ENCODE measurements at regions not wholly inside any gene's neighbourhood (a gene's known extent, or its start where the extent isn't known, plus 50 kb on each side); places are given as distances from the start of the nearest gene placed in this dataset.

DNA sequence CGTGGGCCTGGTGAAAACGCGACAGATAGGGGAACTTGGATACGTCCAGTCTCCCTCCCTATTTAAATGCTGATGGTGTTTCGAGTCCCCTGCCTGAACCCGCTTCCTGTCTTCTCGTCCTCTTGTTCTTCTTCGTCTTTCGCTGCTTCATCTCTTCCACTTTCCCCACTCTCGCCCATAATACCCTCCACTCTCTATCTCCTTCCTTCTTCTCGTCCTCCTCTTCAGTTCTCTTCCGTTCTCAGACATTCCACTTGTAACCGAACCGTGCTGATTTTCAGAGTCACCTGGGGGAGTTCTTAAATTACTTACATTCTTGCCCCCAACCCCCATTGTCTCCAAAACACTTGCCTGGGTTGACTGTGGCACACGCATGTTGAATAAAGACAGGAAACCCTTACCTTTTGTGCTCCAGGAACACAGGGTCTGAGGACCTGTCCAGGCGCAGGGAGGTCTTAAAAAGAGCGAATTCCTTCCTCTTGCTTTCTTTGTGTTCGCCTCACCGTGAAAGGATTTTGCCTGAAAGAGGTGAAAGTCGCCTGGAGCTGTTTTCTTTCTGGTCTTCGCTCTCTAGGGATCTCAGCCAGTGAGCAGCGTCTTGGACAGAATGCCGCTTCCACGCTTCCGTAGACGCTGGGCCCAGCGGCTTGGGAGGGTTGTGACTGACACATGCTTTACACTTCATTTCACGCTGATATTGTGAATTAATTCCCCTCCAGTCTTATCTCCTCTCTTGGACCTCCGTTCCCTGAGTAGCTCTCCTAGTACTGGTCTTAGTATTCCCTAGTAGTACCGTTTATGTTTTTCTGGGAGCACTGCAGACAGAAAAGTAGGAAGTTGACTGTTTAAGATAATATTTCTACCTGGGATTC, 184.0 kb downstream of the GPX5 start:
- Histone ChIP-seq H3K27me3 (ENCODE audit: control insufficient read depth in 3 of 3, insufficient read depth in 3 of 3, low read depth in 1 of 3, low read length in 3 of 3) (peaks cover 0 to 18% (median 0%) of the 10 kb centered on the region in 3 experiments), H3K79me1 (ENCODE audit: low read depth, low read length) (no peaks in the 10 kb centered on the region), H3K4me2 (ENCODE audit: insufficient read depth, low read length, poor library complexity, severe bottlenecking) (peak overlapping the region; percentile 47), H3K9me3 (replicated peaks in 1 of 2; ENCODE audit: control insufficient read depth in 2 of 2, insufficient read depth in 1 of 2, low read depth in 1 of 2, low read length in 2 of 2) (peaks cover 0 to 12% of the 10 kb centered on the region in 2 donors), H2BK120ac (ENCODE audit: low read depth, low read length) (no peak overlapping the region), H3K27ac (replicated peaks; ENCODE audit: low read length) (peak overlapping the region; percentile 76), H3K4ac (ENCODE audit: low read length) (no peak overlapping the region), H4K91ac (ENCODE audit: low read depth, low read length, poor library complexity) (no peak overlapping the region), H3K18ac (ENCODE audit: low read length) (peak overlapping the region; percentile 38), H4K8ac (ENCODE audit: low read depth, low read length) (no peak overlapping the region), H3K36me3 (replicated peaks in 1 of 2; ENCODE audit: control insufficient read depth in 2 of 2, insufficient read depth in 2 of 2, low read length in 2 of 2) (no peaks in the 10 kb centered on the region), H2AFZ (ENCODE audit: low read length) (peak overlapping the region; percentile 81), H2BK12ac (ENCODE audit: low read length) (no peak overlapping the region), H3K4me3 (ENCODE audit: low read length in 2 of 2) (peak overlapping the region; percentile 52 to 73), H2BK5ac (ENCODE audit: low read length) (no peak overlapping the region), H3K23ac (ENCODE audit: low read depth, low read length, poor library complexity) (no peak overlapping the region), H2BK15ac (ENCODE audit: low read length) (no peak overlapping the region), H2AK5ac (ENCODE audit: low read depth, low read length) (no peak overlapping the region), H3K14ac (ENCODE audit: low read length) (no peak overlapping the region), H3K4me1 (ENCODE audit: control insufficient read depth in 2 of 2, insufficient read depth in 1 of 2, low read depth in 1 of 2, low read length in 2 of 2) (no peaks in the 10 kb centered on the region), H3K9ac (ENCODE audit: low read depth, low read length, poor library complexity) (no peak overlapping the region)
- DNase-seq (ENCODE audit: low spot score): peak; percentile 60
- no CpG with 5 or more reads among the region's 30 CpGs for WGBS, 2 donors (ENCODE audit: extremely low coverage in 2 of 2, insufficient read length in 2 of 2, insufficient replicate concordance in 1 of 2)

DNA sequence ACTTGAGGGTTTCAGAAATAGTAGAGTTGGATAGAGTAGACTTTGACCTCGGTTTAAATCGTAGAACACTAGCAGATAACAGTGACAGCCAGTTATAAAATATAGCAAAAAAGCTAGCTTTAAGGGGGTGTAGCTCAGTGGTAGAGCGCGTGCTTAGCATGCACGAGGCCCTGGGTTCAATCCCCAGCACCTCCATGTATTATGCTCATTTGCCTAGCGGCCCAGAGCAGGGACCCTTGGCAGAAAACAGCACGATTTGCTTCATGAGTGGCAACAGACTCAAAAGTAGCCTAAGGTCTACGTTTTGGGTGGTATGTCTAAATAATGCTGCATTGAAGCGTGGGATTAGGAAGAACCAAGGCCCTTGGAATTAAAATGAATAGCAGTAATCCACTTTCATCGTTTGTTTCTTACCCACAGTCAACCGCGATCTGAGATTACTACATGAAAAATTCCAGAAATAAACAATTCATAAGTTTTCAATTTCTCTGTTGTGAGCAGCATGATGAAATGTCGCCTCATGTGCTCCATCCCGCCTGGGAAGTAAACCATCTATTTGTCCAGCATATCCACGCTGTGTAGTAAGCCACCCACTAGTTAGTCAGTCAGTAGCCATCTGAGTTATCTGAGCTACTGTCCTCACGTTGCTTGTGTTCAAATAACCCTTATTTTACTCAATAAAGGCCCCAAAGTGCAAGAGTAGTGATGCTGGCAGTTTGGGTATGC, 184.9 kb downstream of the GPX5 start:
- Histone ChIP-seq H3K14ac (ENCODE audit: low read length) (no peak overlapping the region), H3K18ac (ENCODE audit: low read length) (no peak overlapping the region), H3K36me3 (replicated peaks in 1 of 2; ENCODE audit: control insufficient read depth in 2 of 2, insufficient read depth in 2 of 2, low read length in 2 of 2) (no peaks in the 10 kb centered on the region), H4K8ac (ENCODE audit: low read depth, low read length) (no peak overlapping the region), H2BK12ac (ENCODE audit: low read length) (no peak overlapping the region), H3K27me3 (ENCODE audit: control insufficient read depth in 3 of 3, insufficient read depth in 3 of 3, low read depth in 1 of 3, low read length in 3 of 3) (peaks cover 0 to 18% (median 0%) of the 10 kb centered on the region in 3 experiments), H3K4me3 (ENCODE audit: low read length in 2 of 2) (peak overlapping the region; percentile 52 to 73), H3K9ac (ENCODE audit: low read depth, low read length, poor library complexity) (no peak overlapping the region), H3K4me2 (ENCODE audit: insufficient read depth, low read length, poor library complexity, severe bottlenecking) (peak overlapping the region; percentile 47), H3K23ac (ENCODE audit: low read depth, low read length, poor library complexity) (no peak overlapping the region), H3K4ac (ENCODE audit: low read length) (no peak overlapping the region), H2AK5ac (ENCODE audit: low read depth, low read length) (no peak overlapping the region), H3K4me1 (ENCODE audit: control insufficient read depth in 2 of 2, insufficient read depth in 1 of 2, low read depth in 1 of 2, low read length in 2 of 2) (no peaks in the 10 kb centered on the region), H2AFZ (ENCODE audit: low read length) (peak overlapping the region; percentile 81), H2BK120ac (ENCODE audit: low read depth, low read length) (no peak overlapping the region), H3K27ac (replicated peaks; ENCODE audit: low read length) (peak overlapping the region; percentile 76), H4K91ac (ENCODE audit: low read depth, low read length, poor library complexity) (no peak overlapping the region), H3K9me3 (replicated peaks in 1 of 2; ENCODE audit: control insufficient read depth in 2 of 2, insufficient read depth in 1 of 2, low read depth in 1 of 2, low read length in 2 of 2) (peaks cover 0 to 12% of the 10 kb centered on the region in 2 donors), H2BK15ac (ENCODE audit: low read length) (no peak overlapping the region), H2BK5ac (ENCODE audit: low read length) (no peak overlapping the region), H3K79me1 (ENCODE audit: low read depth, low read length) (no peaks in the 10 kb centered on the region)
- no peak for DNase-seq (ENCODE audit: low spot score)
- no CpG with 5 or more reads among the region's 16 CpGs for WGBS, 2 donors (ENCODE audit: extremely low coverage in 2 of 2, insufficient read length in 2 of 2, insufficient replicate concordance in 1 of 2)

DNA sequence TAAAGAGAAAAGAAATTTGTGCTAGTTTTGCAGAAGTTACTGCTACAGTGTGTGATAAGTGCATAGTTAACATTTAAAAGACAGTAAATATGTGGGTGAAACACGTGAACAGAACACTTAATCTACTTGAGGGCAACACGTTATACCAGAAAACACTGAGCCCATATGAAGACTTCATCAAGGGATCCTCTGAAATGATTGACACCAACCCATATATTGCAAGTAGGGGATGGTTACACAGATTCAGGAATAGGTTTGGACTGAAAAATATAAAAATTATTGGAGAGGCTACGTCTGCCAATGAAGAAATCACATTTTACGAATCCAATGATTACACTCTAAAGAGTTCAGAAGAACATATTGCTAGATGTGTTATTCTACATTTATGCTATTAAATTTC, 185.6 kb downstream of the GPX5 start:
- DNase-seq (ENCODE audit: low spot score): no peak
- H2AK5ac ChIP-seq (ENCODE audit: low read depth, low read length): no peak overlapping the region
- no peak overlapping the region for H2BK120ac ChIP-seq (ENCODE audit: low read depth, low read length)
- no peaks in the 10 kb centered on the region for H3K4me1 ChIP-seq (ENCODE audit: control insufficient read depth in 2 of 2, insufficient read depth in 1 of 2, low read depth in 1 of 2, low read length in 2 of 2)
- H3K36me3 ChIP-seq (replicated peaks in 1 of 2; ENCODE audit: control insufficient read depth in 2 of 2, insufficient read depth in 2 of 2, low read length in 2 of 2): no peaks in the 10 kb centered on the region
- no peak overlapping the region for H2AFZ ChIP-seq (ENCODE audit: low read length)
- H2BK15ac ChIP-seq (ENCODE audit: low read length): no peak overlapping the region
- no peak overlapping the region for H3K14ac ChIP-seq (ENCODE audit: low read length)
- no peak overlapping the region for H3K4me3 ChIP-seq (ENCODE audit: low read length in 2 of 2)
- H2BK5ac ChIP-seq (ENCODE audit: low read length): no peak overlapping the region
- no peak overlapping the region for H2BK12ac ChIP-seq (ENCODE audit: low read length)
- no peaks in the 10 kb centered on the region for H3K79me1 ChIP-seq (ENCODE audit: low read depth, low read length)
- H3K9me3 ChIP-seq (replicated peaks in 1 of 2; ENCODE audit: control insufficient read depth in 2 of 2, insufficient read depth in 1 of 2, low read depth in 1 of 2, low read length in 2 of 2): peaks cover 0 to 12% of the 10 kb centered on the region in 2 donors
- no peak overlapping the region for H3K18ac ChIP-seq (ENCODE audit: low read length)
- no peak overlapping the region for H4K91ac ChIP-seq (ENCODE audit: low read depth, low read length, poor library complexity)
- no peak overlapping the region for H3K27ac ChIP-seq (replicated peaks; ENCODE audit: low read length)
- WGBS, 2 donors (ENCODE audit: extremely low coverage in 2 of 2, insufficient read length in 2 of 2, insufficient replicate concordance in 1 of 2): no CpG with 5 or more reads among the region's 4 CpGs
- H3K4ac ChIP-seq (ENCODE audit: low read length): no peak overlapping the region
- H3K27me3 ChIP-seq (ENCODE audit: control insufficient read depth in 3 of 3, insufficient read depth in 3 of 3, low read depth in 1 of 3, low read length in 3 of 3): peaks cover 0 to 18% (median 0%) of the 10 kb centered on the region in 3 experiments
- H4K8ac ChIP-seq (ENCODE audit: low read depth, low read length): no peak overlapping the region
- H3K23ac ChIP-seq (ENCODE audit: low read depth, low read length, poor library complexity): no peak overlapping the region
- H3K9ac ChIP-seq (ENCODE audit: low read depth, low read length, poor library complexity): no peak overlapping the region
- H3K4me2 ChIP-seq (ENCODE audit: insufficient read depth, low read length, poor library complexity, severe bottlenecking): no peak overlapping the region

DNA sequence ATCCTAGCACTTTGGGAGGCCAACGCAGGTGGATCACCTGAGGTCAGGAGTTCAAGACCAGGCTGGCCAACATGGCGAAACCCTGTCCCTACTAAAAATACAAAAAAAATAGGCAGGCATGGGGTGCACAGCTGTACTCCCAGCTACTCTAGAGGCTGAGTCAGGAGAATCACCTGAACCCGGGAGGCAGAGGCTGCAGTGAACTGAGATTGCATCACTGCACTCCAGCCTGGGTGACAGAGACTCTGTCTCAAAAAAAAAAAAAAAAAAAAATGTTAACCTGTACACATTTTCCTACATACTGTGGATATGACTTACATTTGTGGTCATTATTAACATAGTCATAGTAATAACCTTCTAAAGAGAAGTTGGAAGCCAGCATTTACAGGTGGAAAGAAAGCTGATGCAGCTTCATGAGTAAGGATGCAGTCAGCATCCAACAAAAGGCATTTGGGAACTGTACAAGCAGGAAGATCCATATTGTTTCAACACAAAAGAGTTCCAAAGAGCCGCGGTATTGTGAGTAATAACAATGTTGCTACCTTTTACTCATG, 186.2 kb downstream of the GPX5 start:
- Histone ChIP-seq H2BK120ac (ENCODE audit: low read depth, low read length) (no peak overlapping the region), H2BK12ac (ENCODE audit: low read length) (no peak overlapping the region), H3K9me3 (replicated peaks in 1 of 2; ENCODE audit: control insufficient read depth in 2 of 2, insufficient read depth in 1 of 2, low read depth in 1 of 2, low read length in 2 of 2) (peaks cover 0 to 12% of the 10 kb centered on the region in 2 donors), H3K79me1 (ENCODE audit: low read depth, low read length) (no peaks in the 10 kb centered on the region), H3K4ac (ENCODE audit: low read length) (no peak overlapping the region), H3K4me3 (ENCODE audit: low read length in 2 of 2) (no peak overlapping the region), H3K27me3 (ENCODE audit: control insufficient read depth in 3 of 3, insufficient read depth in 3 of 3, low read depth in 1 of 3, low read length in 3 of 3) (peaks cover 0 to 18% (median 0%) of the 10 kb centered on the region in 3 experiments), H3K4me2 (ENCODE audit: insufficient read depth, low read length, poor library complexity, severe bottlenecking) (no peak overlapping the region), H3K9ac (ENCODE audit: low read depth, low read length, poor library complexity) (no peak overlapping the region), H2AK5ac (ENCODE audit: low read depth, low read length) (no peak overlapping the region), H3K23ac (ENCODE audit: low read depth, low read length, poor library complexity) (no peak overlapping the region), H4K91ac (ENCODE audit: low read depth, low read length, poor library complexity) (no peak overlapping the region), H4K8ac (ENCODE audit: low read depth, low read length) (no peak overlapping the region), H3K14ac (ENCODE audit: low read length) (no peak overlapping the region), H3K18ac (ENCODE audit: low read length) (no peak overlapping the region), H3K27ac (replicated peaks; ENCODE audit: low read length) (no peak overlapping the region), H3K36me3 (replicated peaks in 1 of 2; ENCODE audit: control insufficient read depth in 2 of 2, insufficient read depth in 2 of 2, low read length in 2 of 2) (no peaks in the 10 kb centered on the region), H2AFZ (ENCODE audit: low read length) (no peak overlapping the region), H2BK15ac (ENCODE audit: low read length) (no peak overlapping the region), H2BK5ac (ENCODE audit: low read length) (no peak overlapping the region), H3K4me1 (ENCODE audit: control insufficient read depth in 2 of 2, insufficient read depth in 1 of 2, low read depth in 1 of 2, low read length in 2 of 2) (no peaks in the 10 kb centered on the region)
- no CpG with 5 or more reads among the region's 5 CpGs for WGBS, 2 donors (ENCODE audit: extremely low coverage in 2 of 2, insufficient read length in 2 of 2, insufficient replicate concordance in 1 of 2)
- DNase-seq (ENCODE audit: low spot score): no peak

All from neuronal stem cell (in vitro differentiated cells).